Activated CD8-positive, alpha-beta memory T cell treated with anti-CD3 and anti-CD28 coated beads, Interleukin-2, amount 10 ng/mL, durations not matched to agents 7 days and 5 days (primary cell): ENCODE measurements at regions not wholly inside any gene's neighbourhood (a gene's known extent, or its start where the extent isn't known, plus 50 kb on each side); places are given as distances from the start of the nearest gene placed in this dataset.
"Not testable (repeated sequence)": the region's sequence is repeated elsewhere in the genome, so short reads cannot be mapped to it uniquely, and the experiment has no call there.

ENCODE experiments used
- ATAC-seq: fragments of 150-1000 bp; cut with Tn5 transposase; one replicate; pipeline ENCODE4 v1.10.0; 2021; ENCODE audit warnings: moderate library complexity
- CTCF ChIA-PET: fragments of 350-600 bp; sonication (Branson Sonifier 250); formaldehyde crosslinking; loops from one replicate; lab custom pipeline; 2021; ENCODE audit warnings: antibody characterized with exemption; lab: Charles Lee
- DNase-seq: peaks from one replicate; pipeline ENCODE4 v3.0.0-alpha.2; 2020
- H3K27ac Mint-ChIP-seq: one replicate; pipeline ENCODE4 v1.8.0; 2021; ENCODE audit warnings: mild to moderate bottlenecking, mixed read lengths
- H3K27me3 Mint-ChIP-seq: one replicate; pipeline ENCODE4 v1.8.0; 2021; ENCODE audit warnings: mixed read lengths
- H3K36me3 Mint-ChIP-seq: one replicate; pipeline ENCODE4 v1.8.0; 2021; ENCODE audit warnings: mild to moderate bottlenecking, mixed read lengths
- H3K4me1 Mint-ChIP-seq: one replicate; pipeline ENCODE4 v1.8.0; 2021; ENCODE audit warnings: mixed read lengths
- H3K4me3 Mint-ChIP-seq: one replicate; pipeline ENCODE4 v1.8.0; 2021; ENCODE audit warnings: mild to moderate bottlenecking, moderate library complexity, mixed read lengths
- H3K9me3 Mint-ChIP-seq: one replicate; pipeline ENCODE4 v1.8.0; 2022; ENCODE audit warnings: low read depth, mixed read lengths

- no peak overlapping the region for H3K4me3 Mint-ChIP-seq
- CTCF ChIA-PET, result no interaction called here
- ATAC-seq, result no peak
These were observed 72.8 kb upstream of the CDON start for GRCh38 chr11:126135235-126136176.

GRCh38 chr11:126134461-126135155 is 71.9 kb upstream of the CDON start:
- Mint-ChIP-seq H3K36me3 (no peaks in the 10 kb centered on the region), H3K27me3 (peaks cover 31% of the 10 kb centered on the region), H3K4me1 (no peaks in the 10 kb centered on the region), H3K27ac (no peak overlapping the region), H3K9me3 (no peaks in the 10 kb centered on the region), H3K4me3 (no peak overlapping the region)
- CTCF ChIA-PET, result no interaction called here
- no peak for DNase-seq
- ATAC-seq, result no peak

More at GRCh38 chr11:126135235-126136176, 72.8 kb upstream of the CDON start:
- no peak overlapping the region for H3K27ac Mint-ChIP-seq
- DNase-seq, result no peak
- no peaks in the 10 kb centered on the region for H3K4me1 Mint-ChIP-seq
- no peaks in the 10 kb centered on the region for H3K36me3 Mint-ChIP-seq
- no peaks in the 10 kb centered on the region for H3K9me3 Mint-ChIP-seq
- peaks cover 35% of the 10 kb centered on the region for H3K27me3 Mint-ChIP-seq

GRCh38 chr11:126133901-126134300 is 71.2 kb upstream of the CDON start:
- DNase-seq, result no peak
- Mint-ChIP-seq H3K36me3 (no peaks in the 10 kb centered on the region), H3K4me1 (no peaks in the 10 kb centered on the region), H3K27me3 (peaks cover 26% of the 10 kb centered on the region), H3K27ac (no peak overlapping the region), H3K4me3 (no peak overlapping the region), H3K9me3 (no peaks in the 10 kb centered on the region)
- CTCF ChIA-PET, result no interaction called here
- no peak for ATAC-seq

GRCh38 chr11:126132319-126132718 is 69.7 kb upstream of the CDON start:
- DNase-seq (no peak), ATAC-seq (no peak)
- CTCF ChIA-PET, result no interaction called here
- no peaks in the 10 kb centered on the region for H3K4me1 Mint-ChIP-seq
- H3K27me3 Mint-ChIP-seq, result peaks cover 27% of the 10 kb centered on the region
- no peaks in the 10 kb centered on the region for H3K36me3 Mint-ChIP-seq
- H3K4me3 Mint-ChIP-seq, result no peak overlapping the region
- H3K9me3 Mint-ChIP-seq, result no peaks in the 10 kb centered on the region
- no peak overlapping the region for H3K27ac Mint-ChIP-seq

GRCh38 chr11:126130781-126131180 is 68.1 kb upstream of the CDON start:
- CTCF ChIA-PET, H3K4me1 Mint-ChIP-seq, DNase-seq, H3K4me3 Mint-ChIP-seq, H3K36me3 Mint-ChIP-seq, H3K9me3 Mint-ChIP-seq, H3K27ac Mint-ChIP-seq, ATAC-seq: not testable (repeated sequence)
- H3K27me3 Mint-ChIP-seq, result peaks cover 25% of the 10 kb centered on the region

- DNase-seq (no peak), ATAC-seq (no peak)
- Mint-ChIP-seq H3K27ac (no peak overlapping the region), H3K27me3 (peaks cover 25% of the 10 kb centered on the region), H3K4me1 (no peaks in the 10 kb centered on the region), H3K4me3 (no peak overlapping the region), H3K9me3 (no peaks in the 10 kb centered on the region), H3K36me3 (no peaks in the 10 kb centered on the region)
- CTCF ChIA-PET, result no interaction called here
These were observed 67.3 kb upstream of the CDON start for GRCh38 chr11:126129727-126130671.

GRCh38 chr11:126127898-126128297 is 65.2 kb upstream of the CDON start:
- Mint-ChIP-seq H3K36me3 (no peaks in the 10 kb centered on the region), H3K4me3 (no peak overlapping the region), H3K27ac (no peak overlapping the region), H3K27me3 (peaks cover 28% of the 10 kb centered on the region), H3K9me3 (no peaks in the 10 kb centered on the region), H3K4me1 (no peaks in the 10 kb centered on the region)
- ATAC-seq (no peak), DNase-seq (no peak)
- CTCF ChIA-PET, result no interaction called here

- no peaks in the 10 kb centered on the region for H3K9me3 Mint-ChIP-seq
- no peak overlapping the region for H3K27ac Mint-ChIP-seq
- CTCF ChIA-PET, result no interaction called here
- H3K4me1 Mint-ChIP-seq, result no peaks in the 10 kb centered on the region
- DNase-seq (no peak), ATAC-seq (no peak)
- no peak overlapping the region for H3K4me3 Mint-ChIP-seq
- H3K27me3 Mint-ChIP-seq, result peaks cover 27% of the 10 kb centered on the region
- H3K36me3 Mint-ChIP-seq, result no peaks in the 10 kb centered on the region
These were observed 64.7 kb upstream of the CDON start for GRCh38 chr11:126127284-126127845.

GRCh38 chr11:126124231-126124661 is 61.6 kb upstream of the CDON start:
- CTCF ChIA-PET, result no interaction called here
- Mint-ChIP-seq H3K27ac (no peak overlapping the region), H3K36me3 (no peaks in the 10 kb centered on the region), H3K4me3 (no peak overlapping the region), H3K4me1 (no peaks in the 10 kb centered on the region), H3K9me3 (no peaks in the 10 kb centered on the region), H3K27me3 (peaks cover 24% of the 10 kb centered on the region)
- no peak for ATAC-seq
- DNase-seq, result no peak

- H3K36me3 Mint-ChIP-seq, result no peaks in the 10 kb centered on the region
- no peaks in the 10 kb centered on the region for H3K9me3 Mint-ChIP-seq
- no peaks in the 10 kb centered on the region for H3K4me1 Mint-ChIP-seq
- H3K27me3 Mint-ChIP-seq, result peaks cover 24% of the 10 kb centered on the region
- DNase-seq (no peak), ATAC-seq (no peak)
- CTCF ChIA-PET, result interaction anchor here (0.7 to 1.1 kb wide), 2 partner anchors 182 to 588 kb away, joined by 3 to 5 read pairs; no protein-coding TSS in a partner anchor
- no peak overlapping the region for H3K27ac Mint-ChIP-seq
- H3K4me3 Mint-ChIP-seq, result no peak overlapping the region
These were observed 61.0 kb upstream of the CDON start for GRCh38 chr11:126123686-126124085.

- Mint-ChIP-seq H3K27ac (no peak overlapping the region), H3K36me3 (no peaks in the 10 kb centered on the region), H3K27me3 (peaks cover 24% of the 10 kb centered on the region), H3K4me1 (no peaks in the 10 kb centered on the region), H3K4me3 (no peak overlapping the region), H3K9me3 (no peaks in the 10 kb centered on the region)
- ATAC-seq (no peak), DNase-seq (no peak)
- CTCF ChIA-PET, result interaction anchor here (0.7 to 1.1 kb wide), 2 partner anchors 181 to 589 kb away, joined by 3 to 5 read pairs; no protein-coding TSS in a partner anchor
These were observed 60.2 kb upstream of the CDON start for GRCh38 chr11:126122863-126123262.

- DNase-seq (no peak), ATAC-seq (no peak)
- CTCF ChIA-PET, result no interaction called here
- no peak overlapping the region for H3K4me3 Mint-ChIP-seq
- no peaks in the 10 kb centered on the region for H3K36me3 Mint-ChIP-seq
- peaks cover 21% of the 10 kb centered on the region for H3K27me3 Mint-ChIP-seq
- no peak overlapping the region for H3K27ac Mint-ChIP-seq
- H3K9me3 Mint-ChIP-seq, result no peaks in the 10 kb centered on the region
- no peaks in the 10 kb centered on the region for H3K4me1 Mint-ChIP-seq
These were observed 58.6 kb upstream of the CDON start for GRCh38 chr11:126121296-126121695.

- DNase-seq (no peak), ATAC-seq (no peak)
- no peaks in the 10 kb centered on the region for H3K4me1 Mint-ChIP-seq
- CTCF ChIA-PET, result no interaction called here
- H3K4me3 Mint-ChIP-seq, result no peak overlapping the region
- peaks cover 7% of the 10 kb centered on the region for H3K27me3 Mint-ChIP-seq
- H3K9me3 Mint-ChIP-seq, result no peaks in the 10 kb centered on the region
- H3K27ac Mint-ChIP-seq, result no peak overlapping the region
- no peaks in the 10 kb centered on the region for H3K36me3 Mint-ChIP-seq
These were observed 56.1 kb upstream of the CDON start for GRCh38 chr11:126118806-126119205.
